CD4-positive, alpha-beta T cell treated with Interleukin-1 beta for 1 hour (primary cell): ENCODE measurements at regions not wholly inside any gene's neighbourhood (a gene's known extent, or its start where the extent isn't known, plus 50 kb on each side); places are given as distances from the start of the nearest gene placed in this dataset.
"Not testable (repeated sequence)": the region's sequence is repeated elsewhere in the genome, so short reads cannot be mapped to it uniquely, and the experiment has no call there.

Source experiments
- DNase-seq, 2 donors: peaks; one replicate each; pipeline ENCODE4 v3.0.0-alpha.2; 2020 to 2022

- not testable (repeated sequence) for DNase-seq
These were observed 59.2 kb downstream of the CXorf49B start for GRCh38 chrX:71822314-71822713.

GRCh38 chrX:71823391-71824057 lies 60.4 kb downstream of the CXorf49B start:
- no peak for DNase-seq

- DNase-seq: no peak
These were observed 64.9 kb downstream of the CXorf49B start for GRCh38 chrX:71828086-71828485.

- not testable (repeated sequence) for DNase-seq
These were observed 72.6 kb upstream of the NHSL2 start for GRCh38 chrX:71838092-71838491.

- no peak for DNase-seq
These were observed 64.2 kb upstream of the NHSL2 start for GRCh38 chrX:71846429-71846828.

GRCh38 chrX:71852182-71852581 lies 58.5 kb upstream of the NHSL2 start:
- DNase-seq: no peak

- DNase-seq: peak in 1 of 2 donors; percentile 46
These were observed 51.0 kb upstream of the NHSL2 start for GRCh38 chrX:71859637-71860036.
